Loucy (cell line): ENCODE measurements at regions not wholly inside any gene's neighbourhood (a gene's known extent, or its start where the extent isn't known, plus 50 kb on each side); places are given as distances from the start of the nearest gene placed in this dataset.

ENCODE experiments used
- EZH2phosphoT487 ChIP-seq: fragments of 200-600 bp; IDR thresholded peaks from 2 replicates; pipeline ENCODE4 v1.6.1; 2018; ENCODE audit warnings: antibody characterized with exemption, mild to moderate bottlenecking, moderate library complexity, borderline replicate concordance
- TF ChIP-seq, protein P1 (sequence below): fragments of 200-600 bp; sonication (generic); conservative IDR thresholded peaks from 2 replicates; pipeline ENCODE4 v1.5.1; 2014; ENCODE audit warnings: mild to moderate bottlenecking, antibody characterized with exemption, low read length

DNA sequence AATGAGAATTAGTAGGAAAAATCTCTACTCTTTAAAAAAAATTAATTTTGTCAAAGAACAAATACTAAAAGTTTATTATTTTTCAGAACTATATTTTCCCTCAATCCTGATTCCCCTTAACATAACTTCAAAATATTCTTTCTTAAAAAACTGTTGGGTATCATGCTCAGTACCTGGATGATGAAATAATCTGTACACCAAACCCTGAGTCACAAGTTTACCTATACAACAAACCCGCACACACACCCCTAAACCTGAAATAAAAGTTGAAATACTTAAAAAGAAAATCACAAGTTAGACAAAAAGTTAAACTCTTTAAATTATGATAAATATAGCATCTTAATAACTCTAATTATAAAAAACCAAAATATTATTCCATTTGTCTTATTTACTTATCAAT lies 812.3 kb downstream of the MAT2B start:
- TF ChIP-seq, protein P1, sequence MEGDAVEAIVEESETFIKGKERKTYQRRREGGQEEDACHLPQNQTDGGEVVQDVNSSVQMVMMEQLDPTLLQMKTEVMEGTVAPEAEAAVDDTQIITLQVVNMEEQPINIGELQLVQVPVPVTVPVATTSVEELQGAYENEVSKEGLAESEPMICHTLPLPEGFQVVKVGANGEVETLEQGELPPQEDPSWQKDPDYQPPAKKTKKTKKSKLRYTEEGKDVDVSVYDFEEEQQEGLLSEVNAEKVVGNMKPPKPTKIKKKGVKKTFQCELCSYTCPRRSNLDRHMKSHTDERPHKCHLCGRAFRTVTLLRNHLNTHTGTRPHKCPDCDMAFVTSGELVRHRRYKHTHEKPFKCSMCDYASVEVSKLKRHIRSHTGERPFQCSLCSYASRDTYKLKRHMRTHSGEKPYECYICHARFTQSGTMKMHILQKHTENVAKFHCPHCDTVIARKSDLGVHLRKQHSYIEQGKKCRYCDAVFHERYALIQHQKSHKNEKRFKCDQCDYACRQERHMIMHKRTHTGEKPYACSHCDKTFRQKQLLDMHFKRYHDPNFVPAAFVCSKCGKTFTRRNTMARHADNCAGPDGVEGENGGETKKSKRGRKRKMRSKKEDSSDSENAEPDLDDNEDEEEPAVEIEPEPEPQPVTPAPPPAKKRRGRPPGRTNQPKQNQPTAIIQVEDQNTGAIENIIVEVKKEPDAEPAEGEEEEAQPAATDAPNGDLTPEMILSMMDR: no peak
- TF ChIP-seq EZH2phosphoT487: no peak
